ENCODE measurements at regions not wholly inside any gene's neighbourhood (a gene's known extent, or its start where the extent isn't known, plus 50 kb on each side); places are given as distances from the start of the nearest gene placed in this dataset.

GRCh38 chr5:98614341-98614740 is 159.1 kb upstream of the RGMB start:
- DNase-seq (ENCODE audit: low spot score): no peak

DNA sequence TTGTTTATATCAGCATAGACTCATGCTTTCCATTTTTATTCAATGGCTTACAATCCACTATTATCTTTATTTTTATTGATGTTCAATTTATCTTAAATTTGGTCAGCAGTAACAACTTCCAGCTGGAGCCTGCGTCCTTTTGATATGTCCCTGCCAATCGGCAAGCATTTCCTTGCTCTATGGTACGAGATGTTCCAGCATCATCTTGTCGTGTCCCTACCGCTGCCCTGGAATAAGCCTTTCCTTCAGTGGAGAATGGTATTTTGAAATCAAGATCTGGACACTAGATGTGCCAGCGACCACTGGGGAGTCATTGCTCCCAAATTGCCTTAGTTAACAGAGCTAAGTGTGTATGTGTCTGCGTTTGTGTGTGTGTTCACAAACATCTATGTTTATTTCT is 151.6 kb upstream of the RGMB start:
- no peak for DNase-seq (ENCODE audit: low spot score)

GRCh38 chr5:98624145-98624880 is 149.2 kb upstream of the RGMB start:
- no peak for DNase-seq (ENCODE audit: low spot score)

DNA sequence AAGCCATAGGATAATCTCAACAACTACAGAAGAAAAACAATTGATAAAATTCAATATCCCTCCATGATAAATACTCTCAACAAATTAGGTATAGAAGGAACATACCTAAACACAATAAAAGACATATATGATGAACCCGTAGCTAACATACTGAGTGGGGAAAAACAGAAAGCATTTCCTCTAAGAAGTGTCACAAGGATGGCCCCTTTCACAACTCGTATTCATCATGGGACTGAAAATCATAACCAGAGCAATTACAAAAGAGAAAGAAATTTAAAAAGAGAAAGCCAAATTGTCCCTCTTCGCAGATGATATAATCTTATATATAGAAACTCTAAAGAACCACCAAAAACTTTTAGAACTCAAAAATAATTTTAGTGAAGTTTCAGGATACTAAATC is 146.3 kb upstream of the RGMB start:
- DNase-seq (ENCODE audit: low spot score): no peak

- DNase-seq (ENCODE audit: low spot score): no peak
These were observed 142.8 kb upstream of the RGMB start for GRCh38 chr5:98630621-98631020.

DNA sequence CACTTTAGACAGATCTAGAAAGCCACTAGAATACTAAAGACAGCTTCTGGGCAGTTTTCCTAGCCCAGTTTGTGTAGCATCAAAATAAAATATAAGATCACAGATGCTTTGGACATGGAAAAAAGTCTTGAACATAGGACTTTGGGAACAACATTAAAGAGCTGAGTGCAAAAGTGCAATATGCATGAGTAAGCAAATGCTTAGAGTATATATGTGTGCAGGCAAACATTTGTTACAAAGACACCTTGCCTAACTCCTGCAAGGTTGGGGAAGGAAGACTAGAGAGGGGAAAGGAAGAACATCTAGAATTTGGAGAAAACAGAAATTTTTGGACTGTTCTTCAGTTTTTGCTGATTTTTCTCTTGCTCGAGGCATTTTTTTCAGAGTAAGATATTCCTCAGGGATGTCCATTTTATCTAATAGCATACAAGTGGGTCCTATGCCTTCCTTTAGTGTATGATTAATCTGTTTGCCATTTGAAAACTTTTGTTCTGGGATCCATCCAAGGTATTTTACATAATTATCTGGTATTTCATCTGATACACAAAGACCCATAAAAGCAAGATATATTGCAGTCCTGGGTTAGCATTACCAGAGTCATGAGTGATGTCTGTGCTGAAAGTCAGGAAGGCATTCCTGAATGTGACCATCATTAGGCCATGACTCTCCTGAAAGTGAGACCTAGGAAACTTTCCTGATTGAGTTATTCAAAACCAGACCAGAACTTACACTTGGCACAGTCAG is 142.0 kb upstream of the RGMB start:
- DNase-seq (ENCODE audit: low spot score): no peak

- DNase-seq (ENCODE audit: low spot score): no peak
These were observed 137.8 kb upstream of the RGMB start for GRCh38 chr5:98635656-98636055.

- no peak for DNase-seq (ENCODE audit: low spot score)
These were observed 136.3 kb upstream of the RGMB start for GRCh38 chr5:98637116-98637515.

GRCh38 chr5:98637557-98637956 is 135.9 kb upstream of the RGMB start:
- DNase-seq (ENCODE audit: low spot score): no peak

- DNase-seq (ENCODE audit: low spot score): no peak
These were observed 135.4 kb upstream of the RGMB start for GRCh38 chr5:98638111-98638510.

- DNase-seq (ENCODE audit: low spot score): no peak
These were observed 134.8 kb upstream of the RGMB start for GRCh38 chr5:98638701-98639100.

DNA sequence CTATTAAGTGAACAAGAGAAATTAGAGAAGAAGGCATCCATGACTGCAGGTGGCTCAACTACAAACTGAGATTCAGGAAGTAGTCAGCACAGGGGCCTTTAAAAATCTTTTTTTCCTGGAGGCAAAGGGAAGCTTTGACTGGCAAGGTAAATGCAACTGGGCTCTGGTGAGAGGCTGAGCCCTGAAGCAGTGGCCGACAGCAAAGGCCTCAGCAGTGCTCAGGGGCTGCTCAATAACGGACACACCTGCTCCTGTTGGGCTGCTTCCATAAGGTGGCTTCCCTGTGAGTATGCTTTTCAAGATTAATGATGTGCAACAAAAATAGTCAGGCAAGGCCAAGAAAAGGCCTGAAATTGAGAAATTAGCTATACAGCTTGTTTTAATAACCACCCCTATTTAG is 134.2 kb upstream of the RGMB start:
- no peak for DNase-seq (ENCODE audit: low spot score)

GRCh38 chr5:98641671-98642070 is 131.8 kb upstream of the RGMB start:
- DNase-seq (ENCODE audit: low spot score): no peak

GRCh38 chr5:98643569-98643968 is 129.9 kb upstream of the RGMB start:
- DNase-seq (ENCODE audit: low spot score): no peak

DNA sequence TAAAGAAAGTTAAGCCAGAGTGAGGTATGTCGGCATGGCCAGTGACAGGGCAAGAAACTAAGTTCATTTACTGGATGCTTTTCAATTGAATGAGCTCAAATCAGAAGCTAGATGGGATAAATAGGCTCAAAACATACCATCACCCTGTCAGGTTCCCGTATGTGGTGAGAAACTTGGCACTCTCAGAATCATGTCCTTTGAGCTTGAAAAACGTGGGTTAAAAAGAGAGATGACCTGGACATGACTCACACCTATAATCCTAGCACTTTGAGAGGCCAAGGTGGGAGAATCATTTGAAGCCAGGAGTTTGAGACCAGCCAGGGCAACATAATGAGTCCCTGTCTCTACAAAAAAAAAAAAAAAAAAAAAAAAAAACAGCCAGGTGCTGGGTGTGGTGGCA is 121.7 kb upstream of the RGMB start:
- no peak for DNase-seq (ENCODE audit: low spot score)

DNA sequence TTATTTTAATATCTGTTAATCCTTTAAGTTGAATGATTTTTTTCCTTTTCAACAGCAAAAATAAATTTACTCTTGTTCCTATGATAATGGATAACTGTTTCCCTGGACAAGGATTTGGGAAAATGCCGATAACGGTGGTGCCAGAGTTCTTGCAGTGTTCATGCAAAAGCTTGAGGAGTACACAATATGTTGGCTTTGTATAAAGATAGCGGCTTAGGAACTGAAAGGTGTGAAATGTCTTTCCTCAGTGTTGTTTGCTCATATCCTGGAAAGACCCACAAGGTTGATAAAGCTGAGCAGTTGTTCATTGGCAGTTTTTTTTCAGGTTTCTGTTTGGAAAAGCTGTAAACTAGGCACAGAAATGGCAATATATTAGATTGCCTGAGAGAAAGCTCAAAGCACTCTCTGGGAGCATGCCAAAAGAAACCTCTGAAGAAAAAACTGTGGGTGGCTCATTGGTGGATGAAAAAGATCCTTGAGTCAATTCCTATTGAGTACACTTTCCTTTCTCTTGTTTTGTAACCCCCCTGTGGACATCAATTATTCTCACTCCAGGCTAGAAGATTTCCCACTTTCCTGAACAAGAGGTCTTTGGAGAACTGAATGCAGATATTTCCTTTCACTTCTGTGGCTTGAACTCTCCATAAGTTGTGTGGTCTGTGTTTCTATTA is 117.2 kb upstream of the RGMB start:
- DNase-seq (ENCODE audit: low spot score): no peak

DNA sequence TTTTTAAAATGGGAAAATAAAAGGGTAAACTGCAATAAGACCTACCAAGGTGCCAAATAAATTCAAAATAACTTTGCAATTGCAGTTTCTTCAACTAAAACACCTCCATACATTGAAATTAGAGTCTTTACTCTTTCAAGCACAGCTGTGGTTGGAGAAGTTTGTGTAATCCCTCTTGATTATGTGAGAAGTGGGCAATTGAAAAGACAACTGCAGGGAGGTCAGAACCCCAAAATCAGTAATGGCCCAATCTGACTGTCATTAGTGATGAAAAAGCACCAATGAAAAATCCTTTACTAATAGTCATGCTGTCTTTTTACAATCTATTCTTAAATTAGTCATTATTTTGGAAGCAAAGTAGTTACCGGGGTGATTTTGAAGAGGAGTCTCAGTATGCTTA is 116.7 kb upstream of the RGMB start:
- no peak for DNase-seq (ENCODE audit: low spot score)

GRCh38 chr5:98657559-98657958 is 115.9 kb upstream of the RGMB start:
- no peak for DNase-seq (ENCODE audit: low spot score)

DNA sequence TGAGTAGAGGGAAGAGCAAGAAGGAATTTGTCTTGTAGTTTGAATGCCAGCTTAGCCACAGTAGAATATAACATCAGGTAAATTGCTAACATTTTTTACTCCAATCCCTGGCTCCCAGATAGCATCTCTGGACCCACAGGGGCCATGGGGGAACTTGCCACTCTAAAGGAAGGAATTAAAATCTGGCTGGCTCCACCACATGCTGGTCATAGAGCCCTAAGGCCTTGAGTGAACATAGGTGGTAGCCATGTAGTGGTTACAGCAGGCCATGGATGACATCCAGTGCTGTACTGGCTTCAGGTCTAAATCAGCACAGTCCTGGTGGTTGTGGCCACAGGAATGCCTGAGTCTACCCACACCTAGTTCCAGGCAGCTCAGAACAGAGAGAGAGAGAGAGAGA is 109.9 kb upstream of the RGMB start:
- no peak for DNase-seq (ENCODE audit: low spot score)

DNA sequence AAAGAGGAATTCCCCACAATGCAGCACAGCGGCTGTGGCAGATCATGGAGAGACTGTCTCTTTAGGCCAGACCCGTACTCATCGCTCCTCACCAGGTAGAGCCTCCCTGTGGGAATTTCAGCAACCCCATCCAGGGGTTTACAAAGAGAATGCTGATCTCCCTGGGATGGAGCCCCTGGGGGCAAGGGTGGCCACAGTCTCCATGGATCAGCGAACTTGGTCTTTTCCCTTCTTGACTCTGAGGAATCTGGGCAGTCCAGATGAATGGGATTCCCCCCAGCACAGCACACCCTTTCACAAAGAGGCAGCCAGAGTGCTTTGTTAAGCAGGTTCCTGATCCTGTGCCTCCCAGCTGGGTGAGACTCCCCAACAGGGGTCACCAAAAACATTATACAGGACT is 108.7 kb upstream of the RGMB start:
- DNase-seq (ENCODE audit: low spot score): no peak

- no peak for DNase-seq (ENCODE audit: low spot score)
These were observed 93.5 kb upstream of the RGMB start for GRCh38 chr5:98679963-98680362.

GRCh38 chr5:98690002-98690401 is 83.5 kb upstream of the RGMB start:
- no peak for DNase-seq (ENCODE audit: low spot score)

DNA sequence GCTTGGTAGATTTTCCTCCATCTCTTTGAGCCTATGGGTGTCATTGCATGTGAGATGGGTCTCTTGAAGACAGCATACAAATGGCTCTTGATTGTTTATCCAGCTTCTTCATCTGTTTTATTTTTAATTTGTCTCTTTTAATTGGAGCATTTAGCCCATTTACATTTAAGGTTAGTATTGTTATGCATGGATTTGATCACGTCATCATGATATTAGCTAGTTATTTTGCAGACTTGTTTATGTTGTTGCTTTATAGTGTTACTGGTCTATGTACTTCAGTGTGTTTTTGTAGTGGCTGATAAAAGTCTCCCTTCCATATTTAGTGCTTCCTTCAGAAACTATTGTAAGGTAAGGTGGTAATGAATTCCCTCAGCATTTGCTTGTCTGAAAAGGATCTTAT is 78.6 kb upstream of the RGMB start:
- DNase-seq (ENCODE audit: low spot score): no peak

Measured in SW480 (cell line).